ENCODE measurements at regions not wholly inside any gene's neighbourhood (a gene's known extent, or its start where the extent isn't known, plus 50 kb on each side); places are given as distances from the start of the nearest gene placed in this dataset.

DNA sequence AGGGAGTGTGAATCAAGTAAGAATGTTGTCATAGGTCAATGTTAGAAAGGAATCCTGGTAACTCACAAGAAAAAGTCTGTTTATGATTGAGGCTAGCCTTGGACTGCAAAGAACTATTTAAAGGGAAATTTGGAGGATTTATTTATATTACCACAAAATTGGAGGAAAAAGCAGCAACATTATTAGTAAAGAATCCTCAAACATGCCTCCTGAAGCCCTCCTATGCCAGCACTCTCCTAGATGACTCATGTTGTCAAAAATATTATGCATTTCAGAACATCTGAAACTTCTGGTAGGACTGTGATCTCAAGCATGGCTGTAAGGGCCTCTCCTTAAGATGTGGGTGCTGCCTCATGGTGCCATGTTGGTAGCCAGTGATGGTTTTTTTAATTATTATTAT, 628.5 kb downstream of the CHSY3 start:
- no peaks in the 10 kb centered on the region for H3K79me2 ChIP-seq (ENCODE audit: control insufficient read depth in 1 of 2, insufficient read depth in 2 of 2, low read length in 2 of 2)
- no peak overlapping the region for H2AK5ac ChIP-seq (ENCODE audit: low read depth, low read length)
- no peak overlapping the region for H3K4ac ChIP-seq (replicated peaks; ENCODE audit: insufficient read length, low read depth, low read length)
- DNase-seq (ENCODE audit: low read depth in 1 of 2, low spot score in 2 of 2) (no peak), FAIRE-seq (no peak)
- CTCF ChIA-PET (ENCODE audit: partially characterized antibody), result no interaction called here
- H2BK12ac ChIP-seq (ENCODE audit: low read depth, low read length), result no peak overlapping the region
- no peak overlapping the region for H4K8ac ChIP-seq (ENCODE audit: extremely low read depth, insufficient read depth, low read length)
- no peaks in the 10 kb centered on the region for H3K27me3 ChIP-seq (replicated peaks in 1 of 4; ENCODE audit: control insufficient read depth in 3 of 4, extremely low read depth in 1 of 4, insufficient read depth in 3 of 4, low read length in 3 of 4)
- H2AFZ ChIP-seq (ENCODE audit: low read length), result no peak overlapping the region
- H3K4me2 ChIP-seq (ENCODE audit: insufficient read depth in 1 of 2, low read depth in 2 of 2, low read length in 2 of 2), result no peak overlapping the region
- H2BK120ac ChIP-seq (replicated peaks; ENCODE audit: low read depth, low read length), result no peak overlapping the region
- no peaks in the 10 kb centered on the region for H4K20me1 ChIP-seq (replicated peaks in 1 of 2; ENCODE audit: control insufficient read depth in 1 of 2, insufficient read depth in 2 of 2, low read length in 2 of 2)
- H2BK15ac ChIP-seq (ENCODE audit: low read length), result no peak overlapping the region
- POLR2A ChIA-PET (ENCODE audit: partially characterized antibody), result no interaction called here
- H2BK20ac ChIP-seq (ENCODE audit: low read length), result no peak overlapping the region
- no peak overlapping the region for H3K4me3 ChIP-seq (ENCODE audit: extremely low read depth in 1 of 4, insufficient read depth in 2 of 4, low read depth in 3 of 4, low read length in 4 of 4)
- H3K18ac ChIP-seq (ENCODE audit: extremely low read depth, low read length), result no peak overlapping the region
- H3K36me3 ChIP-seq (ENCODE audit: control insufficient read depth in 2 of 4, insufficient read depth in 4 of 4, low read length in 3 of 4), result no peaks in the 10 kb centered on the region
- no peak overlapping the region for H4K5ac ChIP-seq (ENCODE audit: insufficient read length, low read depth, low read length)
- H3K79me1 ChIP-seq (ENCODE audit: low read depth, low read length), result no peaks in the 10 kb centered on the region
- no peak overlapping the region for H4K91ac ChIP-seq (replicated peaks; ENCODE audit: insufficient read length, low read length)
- no peak overlapping the region for H3K23ac ChIP-seq (ENCODE audit: insufficient read length)
- no peak overlapping the region for H3K27ac ChIP-seq (ENCODE audit: low read depth, low read length)
- no peak overlapping the region for H3K9ac ChIP-seq (replicated peaks in 1 of 4; ENCODE audit: extremely low read depth in 1 of 4, low read depth in 3 of 4, low read length in 3 of 4)
- H2BK5ac ChIP-seq (ENCODE audit: low read depth, low read length), result no peak overlapping the region
- no peak overlapping the region for H3K14ac ChIP-seq (ENCODE audit: insufficient read length)
- H3K9me3 ChIP-seq (ENCODE audit: insufficient read depth in 2 of 2, low read depth in 1 of 2, low read length in 1 of 2), result no peaks in the 10 kb centered on the region
- H3K56ac ChIP-seq (replicated peaks; ENCODE audit: insufficient read length, low read depth, low read length), result no peak overlapping the region
- no peaks in the 10 kb centered on the region for H3K23me2 ChIP-seq (ENCODE audit: low read depth, low read length)
- no peaks in the 10 kb centered on the region for H3K4me1 ChIP-seq (replicated peaks in 1 of 4; ENCODE audit: control insufficient read depth in 3 of 4, insufficient read depth in 4 of 4, low read length in 3 of 4)
- no peak for TF ChIP-seq CTBP2 (IDR thresholded peaks at IDR 0.05; ENCODE audit: borderline replicate concordance, insufficient read depth, insufficient read length, low read length)
- TF ChIP-seq RAD21 (IDR thresholded peaks at IDR 0.05 in 1 of 2, conservative IDR thresholded peaks at IDR 0.05 in 1 of 2; ENCODE audit: low read depth in 2 of 2, low read length in 2 of 2), result no peak
- TF ChIP-seq POU5F1 (IDR thresholded peaks at IDR 0.05; ENCODE audit: low read depth, low read length), result no peak
- no peak for TF ChIP-seq RBBP5 (IDR thresholded peaks at IDR 0.05; ENCODE audit: borderline replicate concordance, low read depth, low read length)
- no peak for TF ChIP-seq CTCF (IDR thresholded peaks at IDR 0.05; ENCODE audit: control extremely low read depth in 1 of 3, insufficient read depth in 1 of 3, low read depth in 1 of 3, low read length in 3 of 3)
- no peak for TF ChIP-seq TEAD4 (IDR thresholded peaks at IDR 0.05; ENCODE audit: low read depth, low read length)
- no peak for TF ChIP-seq CEBPB (IDR thresholded peaks at IDR 0.05; ENCODE audit: low read depth, low read length)
- no peak for TF ChIP-seq TCF12 (IDR thresholded peaks at IDR 0.05; ENCODE audit: low read depth, low read length)
- TF ChIP-seq, protein P1, sequence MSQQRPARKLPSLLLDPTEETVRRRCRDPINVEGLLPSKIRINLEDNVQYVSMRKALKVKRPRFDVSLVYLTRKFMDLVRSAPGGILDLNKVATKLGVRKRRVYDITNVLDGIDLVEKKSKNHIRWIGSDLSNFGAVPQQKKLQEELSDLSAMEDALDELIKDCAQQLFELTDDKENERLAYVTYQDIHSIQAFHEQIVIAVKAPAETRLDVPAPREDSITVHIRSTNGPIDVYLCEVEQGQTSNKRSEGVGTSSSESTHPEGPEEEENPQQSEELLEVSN (IDR thresholded peaks at IDR 0.05), result no peak
- TF ChIP-seq MAFK (IDR thresholded peaks at IDR 0.05; ENCODE audit: low read depth, low read length), result no peak
- no peak for TF ChIP-seq TAF1 (IDR thresholded peaks at IDR 0.05; ENCODE audit: low read depth, low read length)
- no peak for TF ChIP-seq CHD2 (IDR thresholded peaks at IDR 0.05; ENCODE audit: low read length)
- TF ChIP-seq GABPA (IDR thresholded peaks at IDR 0.05; ENCODE audit: borderline replicate concordance, insufficient read depth, low read length), result no peak

Measured in H1 (cell line).